ENCODE measurements at regions not wholly inside any gene's neighbourhood (a gene's known extent, or its start where the extent isn't known, plus 50 kb on each side); places are given as distances from the start of the nearest gene placed in this dataset.

DNA sequence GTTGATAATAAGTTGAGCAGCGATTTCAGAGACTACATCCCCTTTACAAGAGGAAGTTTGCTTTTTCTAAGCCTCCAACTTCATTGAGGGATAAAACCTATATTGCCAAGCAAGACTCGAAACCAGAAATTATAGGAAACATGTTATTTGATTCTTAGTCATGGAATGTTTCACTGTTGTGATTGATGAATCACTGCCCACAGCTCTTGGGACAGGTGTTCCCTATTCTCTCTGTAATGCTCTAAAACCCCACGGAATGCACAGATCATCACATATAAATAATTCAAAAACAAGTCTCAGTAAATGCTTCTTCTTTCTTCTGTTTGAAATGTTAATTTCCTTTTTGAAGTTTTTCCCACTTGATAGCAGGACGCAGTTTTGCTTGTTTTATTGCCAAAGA, 809.5 kb upstream of the GOT2 start:
- TF ChIP-seq, protein P1, sequence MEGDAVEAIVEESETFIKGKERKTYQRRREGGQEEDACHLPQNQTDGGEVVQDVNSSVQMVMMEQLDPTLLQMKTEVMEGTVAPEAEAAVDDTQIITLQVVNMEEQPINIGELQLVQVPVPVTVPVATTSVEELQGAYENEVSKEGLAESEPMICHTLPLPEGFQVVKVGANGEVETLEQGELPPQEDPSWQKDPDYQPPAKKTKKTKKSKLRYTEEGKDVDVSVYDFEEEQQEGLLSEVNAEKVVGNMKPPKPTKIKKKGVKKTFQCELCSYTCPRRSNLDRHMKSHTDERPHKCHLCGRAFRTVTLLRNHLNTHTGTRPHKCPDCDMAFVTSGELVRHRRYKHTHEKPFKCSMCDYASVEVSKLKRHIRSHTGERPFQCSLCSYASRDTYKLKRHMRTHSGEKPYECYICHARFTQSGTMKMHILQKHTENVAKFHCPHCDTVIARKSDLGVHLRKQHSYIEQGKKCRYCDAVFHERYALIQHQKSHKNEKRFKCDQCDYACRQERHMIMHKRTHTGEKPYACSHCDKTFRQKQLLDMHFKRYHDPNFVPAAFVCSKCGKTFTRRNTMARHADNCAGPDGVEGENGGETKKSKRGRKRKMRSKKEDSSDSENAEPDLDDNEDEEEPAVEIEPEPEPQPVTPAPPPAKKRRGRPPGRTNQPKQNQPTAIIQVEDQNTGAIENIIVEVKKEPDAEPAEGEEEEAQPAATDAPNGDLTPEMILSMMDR (IDR thresholded peaks at IDR 0.05) = no peak
- TF ChIP-seq POLR2A (IDR thresholded peaks at IDR 0.05) (no peak), EP300 (IDR thresholded peaks at IDR 0.05) (no peak), POLR2AphosphoS5 (IDR thresholded peaks at IDR 0.05) (no peak)
